Hematopoietic multipotent progenitor cell treated with erythropoietin and hydrocortisone succinate and interleukin-3 and kit ligand, for 17 days (in vitro differentiated cells): ENCODE measurements at regions not wholly inside any gene's neighbourhood (a gene's known extent, or its start where the extent isn't known, plus 50 kb on each side); places are given as distances from the start of the nearest gene placed in this dataset.
"Not testable (repeated sequence)": the region's sequence is repeated elsewhere in the genome, so short reads cannot be mapped to it uniquely, and the experiment has no call there.

Experiments
- DNase-seq: peaks from one replicate; pipeline ENCODE4 v3.0.0-alpha.2; 2015; ENCODE audit warnings: low spot score

GRCh38 chr22:27314276-27314807, 487.2 kb downstream of the MN1 start:
- no peak for DNase-seq

DNA sequence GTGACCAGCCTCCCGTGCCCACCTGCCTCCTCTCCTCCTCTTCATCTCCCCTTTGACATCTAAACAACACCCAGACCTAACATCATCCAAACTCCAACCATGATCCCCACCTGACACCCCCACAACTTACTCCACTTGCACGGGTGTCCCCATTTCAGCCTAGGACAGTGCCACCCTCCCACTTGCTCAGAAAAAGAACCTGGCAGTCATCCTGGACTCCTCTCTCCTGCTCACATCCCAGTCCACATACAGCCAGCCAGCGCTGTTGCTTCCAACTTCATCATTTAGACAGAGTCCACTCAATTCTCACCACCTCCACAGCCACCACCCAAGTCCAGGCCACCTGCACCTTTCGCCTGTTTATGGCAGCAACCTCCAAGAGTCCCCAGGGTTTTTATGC, 485.7 kb downstream of the MN1 start:
- DNase-seq, result no peak

DNA sequence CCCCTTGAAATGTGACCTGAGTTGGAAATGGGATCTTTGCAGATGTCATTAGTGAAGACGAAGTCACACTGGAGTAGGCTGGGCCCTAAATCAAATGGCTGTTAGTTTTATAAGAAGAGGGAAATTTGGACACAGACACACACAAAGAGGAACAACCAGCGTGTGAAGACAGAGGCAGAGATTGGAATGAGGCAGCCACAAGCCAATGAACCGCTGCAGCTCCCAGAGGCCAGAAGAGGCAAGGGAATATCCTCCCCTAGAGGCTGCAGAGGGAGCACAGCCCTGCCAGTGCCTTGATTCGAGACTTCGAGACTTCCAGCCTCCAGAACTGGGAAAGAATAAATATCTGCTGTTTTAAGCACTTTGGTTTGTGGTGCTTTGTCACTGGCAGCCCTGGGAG, 484.5 kb downstream of the MN1 start:
- no peak for DNase-seq

DNA sequence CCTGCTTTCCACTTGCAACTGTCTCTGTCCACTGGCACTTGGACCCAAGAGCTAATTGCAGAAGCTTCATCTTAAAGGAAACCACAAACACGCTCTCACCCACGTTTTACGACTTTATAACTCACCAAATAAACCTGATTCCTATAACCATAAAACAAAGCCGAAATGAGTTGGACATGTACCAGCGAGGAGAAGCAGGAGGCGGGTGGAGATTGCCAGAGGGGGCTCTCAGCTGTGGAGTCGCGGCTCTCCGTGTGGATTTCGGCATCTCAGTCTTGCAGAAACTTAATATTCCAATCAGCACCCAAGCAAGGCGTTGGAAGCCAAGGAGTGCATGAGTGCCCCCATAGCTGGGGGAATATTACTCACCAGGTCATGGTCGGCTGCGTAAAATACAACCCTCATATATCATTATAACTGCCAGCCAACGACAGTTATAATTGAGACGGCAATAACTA, 483.6 kb downstream of the MN1 start:
- DNase-seq, result no peak

- no peak for DNase-seq
Measured at GRCh38 chr22:27318516-27318915, 483.0 kb downstream of the MN1 start.

GRCh38 chr22:27323661-27324060, 477.9 kb downstream of the MN1 start:
- DNase-seq, result no peak

DNA sequence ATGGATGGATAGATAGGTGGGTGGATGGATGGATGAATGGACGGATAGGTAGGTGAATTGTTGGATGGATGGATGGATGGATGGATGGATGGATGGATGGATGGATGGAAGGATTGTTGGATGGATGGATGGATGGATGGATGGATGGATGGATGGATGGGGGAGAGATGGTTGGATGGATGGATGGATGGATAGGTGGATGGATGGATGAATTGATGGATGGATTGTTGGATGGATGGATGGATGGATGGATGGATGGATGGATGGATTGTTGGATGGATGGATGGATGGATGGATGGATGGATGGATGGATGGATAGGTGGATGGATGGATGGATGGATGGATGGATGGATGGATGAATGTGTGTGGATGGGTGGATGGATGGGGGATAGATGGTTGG, 476.6 kb downstream of the MN1 start:
- not testable (repeated sequence) for DNase-seq

DNA sequence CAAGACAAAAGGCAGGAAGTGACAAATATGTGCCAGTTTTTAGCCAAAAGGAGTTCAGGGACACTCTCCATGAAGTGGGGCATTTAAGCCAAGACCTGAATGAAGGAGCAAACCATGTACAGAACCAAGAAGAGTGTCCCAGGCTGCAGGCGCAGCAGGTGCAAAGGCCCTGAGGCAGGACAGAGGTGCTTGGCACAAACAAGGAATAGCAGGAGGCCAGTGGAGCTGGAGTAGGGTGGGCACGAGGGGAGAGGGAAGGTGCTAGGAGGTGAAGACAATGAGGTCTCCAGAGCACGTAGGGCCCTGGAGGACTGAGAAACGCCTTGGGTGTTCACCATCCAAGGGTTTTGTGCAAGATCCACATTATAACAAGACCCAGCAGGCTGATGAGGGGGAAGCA, 474.1 kb downstream of the MN1 start:
- DNase-seq, result no peak

DNA sequence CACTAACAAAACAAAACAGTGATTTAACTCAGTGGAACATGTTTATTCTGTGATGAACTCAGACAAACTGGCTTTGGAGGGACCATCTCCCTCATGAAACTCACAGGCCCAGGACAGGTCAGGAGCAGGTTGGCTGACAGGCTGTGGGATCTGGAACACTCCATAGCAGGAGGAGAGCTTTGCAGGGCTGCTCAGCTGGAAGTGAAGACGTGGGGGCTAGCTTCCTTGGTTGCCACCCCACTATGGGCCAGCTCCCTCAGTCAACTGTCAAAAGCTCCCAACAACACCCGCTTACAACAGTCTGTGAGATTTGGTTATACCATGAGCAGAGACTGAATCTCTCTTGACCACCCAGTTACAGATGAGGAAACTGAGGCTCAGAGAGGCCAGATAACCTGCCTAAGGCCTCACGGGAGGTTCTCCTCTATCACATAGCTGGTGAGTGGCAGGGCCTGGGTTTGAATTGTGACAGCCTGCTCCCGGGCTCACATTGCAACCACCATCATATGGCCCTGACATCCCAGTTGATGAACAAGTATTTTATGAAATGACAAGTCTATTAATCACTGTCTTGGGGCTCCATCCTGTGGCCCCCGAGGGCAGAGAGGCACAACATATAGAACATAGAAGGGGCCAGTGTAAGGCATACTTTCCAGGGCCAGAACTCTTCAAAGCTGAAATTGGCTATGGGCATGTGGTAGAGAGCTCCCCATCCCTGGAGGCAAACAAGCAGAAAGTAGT, 473.4 kb downstream of the MN1 start:
- DNase-seq, result no peak

- DNase-seq, result no peak
Measured at GRCh38 chr22:27329131-27329850, 472.3 kb downstream of the MN1 start.

GRCh38 chr22:27329966-27330645, 471.4 kb downstream of the MN1 start:
- no peak for DNase-seq

DNA sequence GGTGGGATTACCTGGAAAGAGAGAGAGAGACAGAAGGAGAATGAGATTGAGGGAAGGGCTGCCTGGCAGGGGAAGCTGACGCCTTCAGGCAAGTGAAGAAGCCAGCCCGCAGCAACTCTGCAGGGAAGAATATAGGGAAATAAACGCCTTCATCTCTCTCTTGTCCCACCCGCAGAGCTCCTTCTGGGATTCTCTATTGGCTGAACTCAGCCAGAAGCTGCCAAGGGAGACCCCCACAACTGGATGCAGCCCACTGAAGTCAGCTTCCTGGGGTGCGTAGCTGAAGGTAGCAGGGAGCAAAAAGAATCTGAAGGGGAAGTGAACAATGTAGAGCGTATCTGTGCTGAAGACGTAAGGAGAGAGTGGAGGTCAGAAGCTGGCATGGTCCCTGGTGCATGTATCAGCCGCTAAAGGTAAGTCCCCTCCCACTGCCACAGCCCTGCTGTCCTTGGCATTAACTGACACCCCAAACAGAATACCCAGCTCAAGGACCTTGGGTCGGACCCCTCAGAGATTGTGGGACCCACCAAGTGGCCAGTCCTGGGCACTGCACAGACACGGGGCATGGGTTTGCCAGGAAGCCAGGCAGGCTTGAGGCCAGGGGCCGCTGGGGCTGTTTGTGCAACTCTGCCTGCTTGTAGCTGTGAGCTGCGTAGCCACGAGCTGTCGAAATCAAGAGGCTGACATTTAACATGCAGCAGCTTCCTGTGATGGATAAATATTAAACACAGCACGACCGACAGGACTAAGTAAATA, 469.9 kb downstream of the MN1 start:
- no peak for DNase-seq

DNA sequence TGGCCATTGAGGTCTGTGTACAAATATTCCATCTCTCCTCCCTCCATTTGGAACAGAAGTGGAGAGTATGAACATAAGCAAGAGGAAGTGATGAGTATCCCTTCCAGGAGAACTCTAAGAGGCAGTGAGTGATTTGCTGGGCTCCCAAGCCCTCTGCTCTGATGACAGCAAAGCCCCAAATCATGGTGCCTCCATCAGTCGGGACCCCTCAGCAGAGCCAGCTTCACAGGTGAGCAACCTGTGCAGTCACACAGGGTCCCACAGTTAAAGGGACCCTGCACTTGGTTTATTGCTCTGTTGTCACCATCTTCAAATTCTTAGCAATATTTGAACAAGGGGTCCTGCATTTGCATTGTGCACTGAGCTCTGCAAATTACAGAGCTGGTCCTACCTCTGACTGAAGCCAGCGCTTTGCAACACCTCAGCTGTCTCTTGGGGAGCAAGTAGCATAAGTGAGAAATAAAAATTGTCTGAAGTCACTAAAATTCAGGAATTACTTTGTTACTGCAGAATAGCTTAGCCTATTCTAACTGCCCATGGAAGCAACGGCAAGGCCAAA, 466.4 kb downstream of the MN1 start:
- no peak for DNase-seq

DNA sequence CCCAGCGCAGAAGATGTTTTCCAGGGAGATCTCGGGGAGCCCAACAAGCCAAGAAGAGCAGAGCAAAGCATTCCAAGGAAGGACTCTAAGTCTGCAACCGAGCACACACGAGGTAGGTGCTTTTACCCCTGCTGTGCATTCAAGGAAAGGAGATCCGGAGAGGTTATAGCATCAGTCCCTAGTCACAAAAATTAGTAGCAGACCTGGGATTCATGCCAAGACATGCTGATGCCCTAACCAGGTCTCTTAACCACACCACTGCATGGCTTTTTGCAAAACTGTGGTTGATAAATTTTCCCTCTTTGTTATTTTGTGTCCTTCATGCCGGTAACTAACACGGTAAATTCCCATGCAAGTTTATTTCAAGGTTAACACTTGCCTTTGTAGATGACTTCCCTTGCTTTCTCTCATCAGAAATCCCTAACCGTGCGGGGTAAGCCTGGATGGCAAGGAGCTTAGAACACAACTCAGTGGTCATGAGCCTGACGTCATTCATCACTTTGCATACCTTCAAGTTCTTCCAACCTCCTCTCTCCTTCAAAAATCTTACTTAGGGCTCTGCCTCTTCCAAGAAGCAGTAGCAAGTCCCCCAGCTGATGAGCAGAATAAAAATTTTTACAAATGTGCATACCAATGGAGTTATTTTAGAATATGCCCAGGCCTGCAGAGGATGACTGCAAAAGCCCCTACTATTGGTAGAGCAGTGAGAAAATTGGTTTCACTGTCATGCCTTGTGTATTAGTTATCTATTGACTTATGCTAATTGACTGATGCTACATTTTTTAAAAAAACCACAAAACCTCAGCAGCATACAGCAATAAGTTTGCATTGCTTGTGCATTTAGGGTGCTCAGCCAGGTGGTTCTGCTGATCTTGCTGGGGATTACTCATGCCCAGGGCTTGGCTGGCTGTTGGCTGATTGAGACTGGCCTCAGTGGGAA, 465.1 kb downstream of the MN1 start:
- no peak for DNase-seq

- DNase-seq, result no peak
Measured at GRCh38 chr22:27337676-27338075, 463.9 kb downstream of the MN1 start.

GRCh38 chr22:27340047-27340446, 461.5 kb downstream of the MN1 start:
- DNase-seq, result no peak

DNA sequence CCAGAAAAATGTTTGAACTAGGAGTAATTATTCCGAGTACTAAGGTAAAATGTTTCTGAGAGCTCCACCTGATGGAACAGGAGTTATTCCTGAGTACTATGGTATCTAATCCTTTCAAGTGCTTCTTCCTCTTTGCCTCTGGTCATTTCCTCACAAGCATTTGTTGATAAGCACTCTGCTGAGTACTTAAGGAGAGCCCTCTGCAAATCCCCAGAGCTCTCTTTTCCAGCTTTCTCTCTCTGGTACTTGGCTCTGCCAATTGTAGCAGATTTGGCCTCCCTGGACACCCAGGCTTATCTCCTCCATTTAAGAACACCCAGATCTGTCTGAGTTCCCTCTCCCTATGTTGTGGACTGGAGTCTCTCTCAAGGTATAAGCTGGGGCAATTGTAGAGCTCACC, 457.0 kb downstream of the MN1 start:
- DNase-seq, result no peak

GRCh38 chr22:27345691-27346090, 455.9 kb downstream of the MN1 start:
- no peak for DNase-seq

DNA sequence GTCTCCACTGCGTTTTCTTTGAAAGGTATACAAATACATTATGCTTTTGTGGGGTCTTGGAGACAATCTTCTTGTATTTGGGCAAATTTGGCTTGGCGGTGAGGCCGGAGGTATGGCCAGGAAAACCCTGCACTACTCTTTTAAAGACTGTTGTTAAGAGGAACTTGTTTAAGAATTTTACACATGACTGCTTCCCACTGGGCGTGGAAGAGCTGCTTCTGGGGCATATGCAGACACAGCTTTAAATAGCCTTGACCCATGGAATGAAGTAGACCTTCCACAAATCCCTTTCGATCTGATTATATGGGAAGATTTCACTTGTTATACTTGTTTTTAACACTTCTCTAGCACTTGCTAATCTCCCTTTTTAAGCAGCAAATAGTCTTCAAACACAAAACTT, 453.6 kb downstream of the MN1 start:
- no peak for DNase-seq

- no peak for DNase-seq
Measured at GRCh38 chr22:27348634-27349033, 452.9 kb downstream of the MN1 start.

DNA sequence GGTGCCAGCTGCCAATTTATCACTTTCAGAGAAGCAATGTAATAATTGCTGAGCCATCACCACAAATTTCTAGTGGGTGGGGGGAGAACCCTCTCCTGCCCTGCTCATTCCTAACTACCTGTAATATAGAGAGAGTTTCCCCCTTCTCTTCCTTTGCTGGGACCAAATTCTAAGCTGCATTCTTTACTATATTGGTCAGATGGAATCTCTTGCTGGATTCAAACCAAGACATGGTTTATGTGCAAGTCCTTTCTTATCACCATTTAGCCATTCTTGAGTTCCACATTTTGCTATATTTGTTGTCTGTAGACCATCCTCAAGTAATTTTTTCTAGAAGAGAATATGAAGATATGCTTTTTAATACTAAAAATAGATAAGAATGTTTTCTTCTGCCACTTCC, 452.1 kb downstream of the MN1 start:
- DNase-seq, result no peak
